Heart left ventricle (tissue), 16 donors: ENCODE measurements at regions not wholly inside any gene's neighbourhood (a gene's known extent, or its start where the extent isn't known, plus 50 kb on each side); places are given as distances from the start of the nearest gene placed in this dataset.
A peak's percentile ranks its signal among the peaks of the same experiment; 100 is the strongest.

Source experiments
- ATAC-seq, 4 donors: fragments of 200-7000 bp; cut with Tn5 transposase; one replicate each; pipeline ENCODE4 v1.9.1; 2020 to 2022; ENCODE audit warnings: moderate library complexity in 4 of 4, mild to moderate bottlenecking in 3 of 4, moderate number of reproducible peaks in 1 of 4
- DNase-seq, 5 donors: peaks; one replicate each; pipeline ENCODE4 v3.0.0-alpha.2; 2020
- H3K27ac ChIP-seq, 12 donors: fragments of 200-600 bp; sonication (generic) in 4 of 12; one replicate each; pipeline versions ENCODE4 v1.5.0 to v1.8.0; 2016 to 2022; ENCODE audit warnings: mild to moderate bottlenecking in 2 of 12
- H3K27me3 ChIP-seq, 9 donors: fragments of 200-600 bp; sonication (generic) in 2 of 9; one replicate each; pipeline versions ENCODE4 v1.5.1 to v1.8.0; 2016 to 2022; ENCODE audit warnings: mild to moderate bottlenecking in 3 of 9
- H3K36me3 ChIP-seq, 9 donors: fragments of 200-600 bp; sonication (generic) in 2 of 9; one replicate each; pipeline versions ENCODE4 v1.5.0 to v1.8.0; 2018 to 2022; ENCODE audit warnings: mild to moderate bottlenecking in 2 of 9
- H3K4me1 ChIP-seq, 12 donors: fragments of 200-600 bp; sonication (generic) in 4 of 12; one replicate each; pipeline versions ENCODE4 v1.5.0 to v1.8.0; 2016 to 2022; ENCODE audit warnings: mild to moderate bottlenecking in 3 of 12
- H3K4me3 ChIP-seq, 12 donors: fragments of 200-600 bp; sonication (generic) in 4 of 12; one replicate each; pipeline versions ENCODE4 v1.5.0 to v1.8.0; 2017 to 2022; ENCODE audit warnings: mild to moderate bottlenecking in 9 of 12, moderate library complexity in 4 of 12
- H3K9me3 ChIP-seq, 12 donors: fragments of 200-600 bp; sonication (generic) in 4 of 12; one replicate each; pipeline versions ENCODE4 v1.5.0 to v1.8.0; 2016 to 2022; ENCODE audit warnings: mild to moderate bottlenecking in 1 of 12
- POLR2A ChIP-seq, 2 donors: fragments of 450-650 bp; IDR thresholded peaks; one replicate each; pipeline ENCODE4 v1.6.1; 2017; ENCODE audit warnings: antibody characterized with exemption in 2 of 2, mild to moderate bottlenecking in 2 of 2, moderate library complexity in 2 of 2
- WGBS, 4 donors: extraction: QIAGEN DNeasy Blood & Tissue Kit in 2 of 4; methylation state at CpG; one replicate each; pipeline versions ENCODE4 v1.1.5 to v1.1.7; 2013 to 2018; 5-methylcytosine and 5-hydroxymethylcytosine counted together
- intact Hi-C, 10 donors: fragments of 100-400 bp; cut with DNase I; formaldehyde crosslinking; loops; one replicate each; pipeline versions ENCODE4 v1.11.1 to v1.14.2; 2022
- TF ChIP-seq, protein P1 (sequence below), 12 donors: fragments of 200-600 bp; sonication (generic) in 4 of 12; IDR thresholded peaks; one replicate each; pipeline versions ENCODE4 v1.5.0 to v1.8.0; 2018 to 2022; ENCODE audit warnings: antibody characterized with exemption in 12 of 12, mild to moderate bottlenecking in 5 of 12
- donor health status: ischemic (EF 13 %, LVEDD 7.1; RV severe dilation, severe dysfunction).
- donor health status: healthy with polysubstance abuse.
- donor health status: DM: no; HTN: yes; CAD: no.
- donor health status: DM: no; HTN: no; CAD: no.
- donor health status: ischemic (EF 25% LVEDD 6.9; RV normal size, moderate dysfunction).
- donor health status: ischemic (EF 25% LVEDD 5.7; RV mildly dilated, moderate dysfunction).
- donor health status: healthy.
- donor health status: DM: yes; HTN: yes; CAD: no.
- donor health status: ischemic (EF 35%, LVEDD 5.7; RV mildly dilated, moderate dysfunction).
- donor health status: nonischemic (EF 11% LVEDD 7.7; RV severe dilation, severe dysfunction).
- donor health status: DM: yes; HTN: yes; CAD: no.
- donor health status: PGD.
- donor health status: ischemic (EF 29% LVEDD 5.4; RV normal size, mild dysfunction).
- donor health status: nonischemic (EF 23%, LVEDD 6.1; RV moderate dilation, normal function).

DNA sequence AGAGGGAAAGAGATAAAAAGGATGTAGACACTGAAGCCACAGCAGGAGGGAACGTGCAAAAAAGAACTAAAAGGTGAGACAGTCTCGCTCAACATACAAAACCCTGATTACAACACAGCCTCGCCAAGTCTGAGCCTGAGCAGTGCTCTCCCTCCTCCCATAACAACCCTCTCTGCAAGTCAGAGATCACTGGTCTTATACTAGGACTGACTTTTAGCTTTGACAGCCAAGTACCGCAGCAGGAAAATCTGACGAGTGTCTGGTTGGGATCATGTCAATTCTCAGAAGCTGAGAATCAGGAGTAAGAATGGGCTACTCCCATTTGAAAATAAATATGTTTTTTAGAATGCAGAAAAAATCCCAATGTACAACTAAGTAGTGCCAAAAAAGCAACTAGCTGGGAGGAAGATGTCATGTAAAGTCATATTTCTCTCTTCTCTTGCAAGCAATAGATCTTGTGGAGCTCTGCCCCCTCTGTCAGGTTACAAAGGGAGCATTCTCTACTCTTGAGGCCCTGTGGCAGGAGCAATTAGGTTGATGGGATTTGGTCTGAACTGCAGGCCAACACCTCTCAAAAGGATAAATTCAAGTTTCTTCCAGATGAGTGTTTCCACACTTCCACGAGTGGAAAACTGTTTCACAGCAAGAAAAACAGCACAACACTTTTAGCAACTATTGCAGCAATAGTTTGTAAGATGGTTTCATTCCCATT is 118.9 kb upstream of the COL21A1 start:
- ATAC-seq (no peak), DNase-seq (no peak)
- H3K9me3 ChIP-seq, result no peaks in the 10 kb centered on the region
- TF ChIP-seq, protein P1, sequence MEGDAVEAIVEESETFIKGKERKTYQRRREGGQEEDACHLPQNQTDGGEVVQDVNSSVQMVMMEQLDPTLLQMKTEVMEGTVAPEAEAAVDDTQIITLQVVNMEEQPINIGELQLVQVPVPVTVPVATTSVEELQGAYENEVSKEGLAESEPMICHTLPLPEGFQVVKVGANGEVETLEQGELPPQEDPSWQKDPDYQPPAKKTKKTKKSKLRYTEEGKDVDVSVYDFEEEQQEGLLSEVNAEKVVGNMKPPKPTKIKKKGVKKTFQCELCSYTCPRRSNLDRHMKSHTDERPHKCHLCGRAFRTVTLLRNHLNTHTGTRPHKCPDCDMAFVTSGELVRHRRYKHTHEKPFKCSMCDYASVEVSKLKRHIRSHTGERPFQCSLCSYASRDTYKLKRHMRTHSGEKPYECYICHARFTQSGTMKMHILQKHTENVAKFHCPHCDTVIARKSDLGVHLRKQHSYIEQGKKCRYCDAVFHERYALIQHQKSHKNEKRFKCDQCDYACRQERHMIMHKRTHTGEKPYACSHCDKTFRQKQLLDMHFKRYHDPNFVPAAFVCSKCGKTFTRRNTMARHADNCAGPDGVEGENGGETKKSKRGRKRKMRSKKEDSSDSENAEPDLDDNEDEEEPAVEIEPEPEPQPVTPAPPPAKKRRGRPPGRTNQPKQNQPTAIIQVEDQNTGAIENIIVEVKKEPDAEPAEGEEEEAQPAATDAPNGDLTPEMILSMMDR (IDR thresholded peaks at IDR 0.05), result no peak
- no peak for TF ChIP-seq POLR2A (IDR thresholded peaks at IDR 0.05)
- H3K27me3 ChIP-seq, result no peaks in the 10 kb centered on the region
- WGBS, 4 donors, result 70 to 76% (median 72%) methylated on average over 6 of the region's 6 CpGs
- peaks cover 7 to 54% (median 38%) of the 10 kb centered on the region in 12 donors for H3K4me1 ChIP-seq
- H3K36me3 ChIP-seq, result no peaks in the 10 kb centered on the region
- H3K27ac ChIP-seq, result peak overlapping the region in 2 of 12 donors; percentile 7 to 32
- intact Hi-C loops, result loop anchor here in 5 of 10 donors (5.0 to 10.0 kb wide), 5 partner anchors 86 to 489 kb away; no protein-coding TSS in a partner anchor
- no peak overlapping the region for H3K4me3 ChIP-seq

DNA sequence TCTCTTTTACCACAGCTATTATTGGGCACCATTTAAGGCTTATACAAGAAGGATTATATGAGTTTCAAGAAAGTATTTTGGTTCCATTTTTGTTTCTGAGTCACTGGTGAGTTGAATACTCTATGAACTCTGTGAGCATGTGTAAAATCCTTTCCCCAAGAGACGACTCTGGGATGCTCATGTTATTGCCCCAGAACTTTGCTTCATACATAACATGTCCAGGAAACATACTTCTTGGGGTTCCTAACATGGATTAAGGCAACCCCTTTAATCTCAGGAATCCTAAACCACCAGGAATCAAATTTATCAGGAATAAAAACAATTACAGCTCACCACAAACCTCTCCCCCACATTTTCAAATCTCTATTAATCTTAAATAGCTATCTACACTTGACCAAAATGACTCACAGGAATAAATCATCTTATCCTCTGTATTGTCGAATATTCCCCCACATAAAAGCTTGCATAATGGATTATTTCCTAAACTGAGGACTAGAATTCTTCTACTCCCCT is 117.5 kb upstream of the COL21A1 start:
- Histone ChIP-seq H3K9me3 (no peaks in the 10 kb centered on the region), H3K4me3 (no peak overlapping the region), H3K4me1 (peaks cover 2 to 39% (median 24%) of the 10 kb centered on the region in 12 donors), H3K27ac (no peak overlapping the region), H3K27me3 (no peaks in the 10 kb centered on the region), H3K36me3 (no peaks in the 10 kb centered on the region)
- ATAC-seq (no peak), DNase-seq (no peak)
- intact Hi-C loops, result loop anchor here in 8 of 10 donors (5.0 to 10.0 kb wide), 8 partner anchors 87 to 490 kb away; no protein-coding TSS in a partner anchor
- TF ChIP-seq, protein P1 (IDR thresholded peaks at IDR 0.05), result no peak
- TF ChIP-seq POLR2A (IDR thresholded peaks at IDR 0.05), result no peak
- 72 to 84% (median 81%) methylated on average over 2 of the region's 2 CpGs for WGBS, 4 donors

DNA sequence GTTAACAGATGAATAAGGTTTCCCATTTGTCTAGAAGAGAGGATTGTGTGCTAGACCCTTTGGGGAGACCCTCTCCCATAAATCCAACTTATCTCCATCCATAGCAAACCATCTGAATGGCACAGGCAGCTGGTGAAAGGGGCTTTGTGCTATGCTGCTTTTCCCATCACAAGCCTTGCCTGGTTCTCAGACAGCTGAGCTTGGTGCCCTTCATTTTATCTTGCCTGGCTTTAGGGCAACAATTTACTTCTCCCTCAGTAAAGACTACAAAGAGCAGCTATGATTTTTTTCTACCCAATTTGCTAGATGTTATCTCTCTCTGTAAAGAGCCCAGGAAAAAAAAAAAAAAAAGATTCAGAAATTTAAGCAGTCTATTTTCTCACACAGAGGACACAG is 117.0 kb upstream of the COL21A1 start:
- DNase-seq (no peak), ATAC-seq (no peak)
- intact Hi-C loops, result loop anchor here in 7 of 10 donors (5.0 to 10.0 kb wide), 6 partner anchors 110 to 490 kb away; no protein-coding TSS in a partner anchor
- no peaks in the 10 kb centered on the region for H3K9me3 ChIP-seq
- H3K27ac ChIP-seq, result no peak overlapping the region
- no peak overlapping the region for H3K4me3 ChIP-seq
- TF ChIP-seq, protein P1 (IDR thresholded peaks at IDR 0.05), result no peak
- TF ChIP-seq POLR2A (IDR thresholded peaks at IDR 0.05), result no peak
- no peaks in the 10 kb centered on the region for H3K36me3 ChIP-seq
- peaks cover 0 to 35% (median 20%) of the 10 kb centered on the region in 12 donors for H3K4me1 ChIP-seq
- no peaks in the 10 kb centered on the region for H3K27me3 ChIP-seq

DNA sequence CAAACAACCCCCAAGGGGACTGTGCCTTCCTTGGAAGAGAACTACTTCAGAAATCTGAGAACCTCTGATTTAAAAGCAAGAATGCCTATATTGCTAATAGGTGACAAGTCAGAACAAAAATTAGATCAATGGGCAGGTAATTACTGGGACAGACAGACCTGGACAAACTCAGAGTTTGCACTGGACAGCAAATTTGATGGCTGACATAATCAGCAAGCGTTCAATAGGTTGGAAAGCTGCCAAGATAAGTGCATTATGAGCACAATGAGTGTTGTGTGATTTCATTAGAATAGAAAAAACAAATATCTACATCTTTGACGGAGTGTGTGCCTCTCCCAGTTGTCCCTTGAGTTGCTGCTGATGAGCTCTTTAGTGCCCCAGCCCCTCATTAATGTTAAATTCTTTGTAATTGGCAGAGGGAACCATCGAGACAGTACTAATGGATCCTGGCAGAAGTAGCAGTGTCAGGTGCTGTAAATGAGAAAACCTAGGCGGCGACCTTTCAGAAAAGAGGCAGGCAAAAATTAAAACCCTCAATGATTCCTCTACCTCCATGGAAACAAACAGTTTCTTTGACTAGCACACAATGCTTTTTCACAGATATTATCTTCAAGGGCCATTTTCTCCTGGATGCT is 116.5 kb upstream of the COL21A1 start:
- Histone ChIP-seq H3K27ac (no peak overlapping the region), H3K4me1 (peaks cover 0 to 30% (median 15%) of the 10 kb centered on the region in 12 donors), H3K27me3 (no peaks in the 10 kb centered on the region), H3K36me3 (no peaks in the 10 kb centered on the region), H3K9me3 (no peaks in the 10 kb centered on the region), H3K4me3 (no peak overlapping the region)
- TF ChIP-seq, protein P1 (IDR thresholded peaks at IDR 0.05), result no peak
- TF ChIP-seq POLR2A (IDR thresholded peaks at IDR 0.05), result no peak
- WGBS, 4 donors, result 77 to 90% (median 85%) methylated on average over 5 of the region's 5 CpGs
- ATAC-seq, result no peak
- no peak for DNase-seq
- intact Hi-C loops, result loop anchor here in 7 of 10 donors (5.0 to 10.0 kb wide), 6 partner anchors 111 to 491 kb away; no protein-coding TSS in a partner anchor
